ENCODE measurements at regions not wholly inside any gene's neighbourhood (a gene's known extent, or its start where the extent isn't known, plus 50 kb on each side); places are given as distances from the start of the nearest gene placed in this dataset.

GRCh38 chrX:117752745-117753144 lies 363.9 kb downstream of the KLHL13 start:
- DNase-seq (ENCODE audit: low read depth) (no peak), FAIRE-seq (no peak)
- H3K4me3 ChIP-seq (ENCODE audit: low read depth, low read length): no peak overlapping the region
- no peaks in the 10 kb centered on the region for H3K36me3 ChIP-seq (ENCODE audit: control insufficient read depth, insufficient read depth, low read length)
- TF ChIP-seq CTCF (IDR thresholded peaks at IDR 0.05; ENCODE audit: insufficient read depth, low read length, severe bottlenecking): no peak
- H3K27me3 ChIP-seq (ENCODE audit: control insufficient read depth, insufficient read depth, low read length): no peaks in the 10 kb centered on the region

GRCh38 chrX:117751155-117751554 lies 365.5 kb downstream of the KLHL13 start:
- Histone ChIP-seq H3K27me3 (ENCODE audit: control insufficient read depth, insufficient read depth, low read length) (no peaks in the 10 kb centered on the region), H3K4me3 (ENCODE audit: low read depth, low read length) (no peak overlapping the region), H3K36me3 (ENCODE audit: control insufficient read depth, insufficient read depth, low read length) (no peaks in the 10 kb centered on the region)
- DNase-seq (ENCODE audit: low read depth) (no peak), FAIRE-seq (no peak)
- TF ChIP-seq CTCF (IDR thresholded peaks at IDR 0.05; ENCODE audit: insufficient read depth, low read length, severe bottlenecking): no peak

GRCh38 chrX:117744958-117745357 lies 371.7 kb downstream of the KLHL13 start:
- no peak for FAIRE-seq
- no peak for TF ChIP-seq CTCF (IDR thresholded peaks at IDR 0.05; ENCODE audit: insufficient read depth, low read length, severe bottlenecking)
- no peak for DNase-seq (ENCODE audit: low read depth)
- Histone ChIP-seq H3K4me3 (ENCODE audit: low read depth, low read length) (no peak overlapping the region), H3K27me3 (ENCODE audit: control insufficient read depth, insufficient read depth, low read length) (no peaks in the 10 kb centered on the region), H3K36me3 (ENCODE audit: control insufficient read depth, insufficient read depth, low read length) (no peaks in the 10 kb centered on the region)

GRCh38 chrX:117743469-117744251 lies 372.9 kb downstream of the KLHL13 start:
- peak; percentile 7 for DNase-seq (ENCODE audit: low read depth)
- FAIRE-seq: peak; percentile 55
- H3K27me3 ChIP-seq (ENCODE audit: control insufficient read depth, insufficient read depth, low read length): no peaks in the 10 kb centered on the region
- peak; percentile 50 for TF ChIP-seq CTCF (IDR thresholded peaks at IDR 0.05; ENCODE audit: insufficient read depth, low read length, severe bottlenecking)
- H3K4me3 ChIP-seq (ENCODE audit: low read depth, low read length): no peak overlapping the region
- no peaks in the 10 kb centered on the region for H3K36me3 ChIP-seq (ENCODE audit: control insufficient read depth, insufficient read depth, low read length)

GRCh38 chrX:117713411-117713810 lies 403.2 kb downstream of the KLHL13 start:
- no peak overlapping the region for H3K4me3 ChIP-seq (ENCODE audit: low read depth, low read length)
- H3K36me3 ChIP-seq (ENCODE audit: control insufficient read depth, insufficient read depth, low read length): no peaks in the 10 kb centered on the region
- no peak for FAIRE-seq
- no peak for TF ChIP-seq CTCF (IDR thresholded peaks at IDR 0.05; ENCODE audit: insufficient read depth, low read length, severe bottlenecking)
- no peak for DNase-seq (ENCODE audit: low read depth)
- no peaks in the 10 kb centered on the region for H3K27me3 ChIP-seq (ENCODE audit: control insufficient read depth, insufficient read depth, low read length)

GRCh38 chrX:117711782-117712181 lies 404.8 kb downstream of the KLHL13 start:
- no peak for DNase-seq (ENCODE audit: low read depth)
- no peak for FAIRE-seq
- Histone ChIP-seq H3K4me3 (ENCODE audit: low read depth, low read length) (no peak overlapping the region), H3K27me3 (ENCODE audit: control insufficient read depth, insufficient read depth, low read length) (no peaks in the 10 kb centered on the region), H3K36me3 (ENCODE audit: control insufficient read depth, insufficient read depth, low read length) (no peaks in the 10 kb centered on the region)
- TF ChIP-seq CTCF (IDR thresholded peaks at IDR 0.05; ENCODE audit: insufficient read depth, low read length, severe bottlenecking): no peak
